ENCODE measurements at regions not wholly inside any gene's neighbourhood (a gene's known extent, or its start where the extent isn't known, plus 50 kb on each side); places are given as distances from the start of the nearest gene placed in this dataset.

GRCh38 chr6:155647354-155647753, 191.7 kb upstream of the NOX3 start:
- Histone ChIP-seq H3K27ac (ENCODE audit: control insufficient read depth, insufficient read depth, low read length) (no peak overlapping the region), H3K4me3 (ENCODE audit: control insufficient read depth in 2 of 3, extremely low read depth in 1 of 3, insufficient read depth in 2 of 3, low read depth in 1 of 3, low read length in 3 of 3) (no peak overlapping the region), H3K9me1 (ENCODE audit: control insufficient read depth, extremely low read depth, insufficient read depth, low read length) (no peaks in the 10 kb centered on the region), H3K27me3 (ENCODE audit: control insufficient read depth, extremely low read depth, insufficient read depth, low read length) (no peaks in the 10 kb centered on the region), H4K20me1 (ENCODE audit: control insufficient read depth, extremely low read depth, insufficient read depth, low read length) (no peaks in the 10 kb centered on the region), H3K79me2 (ENCODE audit: control insufficient read depth, insufficient read depth, low read length) (no peaks in the 10 kb centered on the region), H3K9me3 (ENCODE audit: control insufficient read depth, low read depth, low read length) (no peaks in the 10 kb centered on the region), H3K9ac (ENCODE audit: control insufficient read depth, extremely low read depth, insufficient read depth, low read length) (no peak overlapping the region), H3K4me1 (ENCODE audit: control insufficient read depth, extremely low read depth, insufficient read depth, low read length) (no peaks in the 10 kb centered on the region), H3K36me3 (ENCODE audit: control insufficient read depth in 2 of 2, extremely low read depth in 1 of 2, insufficient read depth in 2 of 2, low read length in 2 of 2) (no peaks in the 10 kb centered on the region), H2AFZ (ENCODE audit: control insufficient read depth, low read length) (peak overlapping the region; percentile 30), H3K4me2 (ENCODE audit: control insufficient read depth, extremely low read depth, insufficient read depth, low read depth, low read length) (no peak overlapping the region)
- DNase-seq (ENCODE audit: low read depth, low spot score) (no peak), FAIRE-seq (no peak)
- TF ChIP-seq CTCF (optimal IDR thresholded peaks at IDR 0.05 in 1 of 3, IDR thresholded peaks at IDR 0.05 in 1 of 3, conservative IDR thresholded peaks at IDR 0.05 in 1 of 3; ENCODE audit: extremely low read depth in 1 of 3, insufficient read depth in 2 of 3, low read length in 3 of 3), result no peak
- TF ChIP-seq EZH2 (IDR thresholded peaks at IDR 0.05; ENCODE audit: low read length), result no peak
- dilution Hi-C loops (cut with MboI; ENCODE audit: extremely low pct_ligation_motif_present, low sequenced_read_pairs), result no loop called here

GRCh38 chr6:155646443-155646842, 190.8 kb upstream of the NOX3 start:
- peak overlapping the region; percentile 10 for H2AFZ ChIP-seq (ENCODE audit: control insufficient read depth, low read length)

More at GRCh38 chr6:155646443-155646842, 190.8 kb upstream of the NOX3 start:
- Histone ChIP-seq H3K9me1 (ENCODE audit: control insufficient read depth, extremely low read depth, insufficient read depth, low read length) (no peaks in the 10 kb centered on the region), H3K4me2 (ENCODE audit: control insufficient read depth, extremely low read depth, insufficient read depth, low read depth, low read length) (no peak overlapping the region), H3K27ac (ENCODE audit: control insufficient read depth, insufficient read depth, low read length) (no peak overlapping the region), H3K27me3 (ENCODE audit: control insufficient read depth, extremely low read depth, insufficient read depth, low read length) (no peaks in the 10 kb centered on the region), H3K36me3 (ENCODE audit: control insufficient read depth in 2 of 2, extremely low read depth in 1 of 2, insufficient read depth in 2 of 2, low read length in 2 of 2) (no peaks in the 10 kb centered on the region), H3K79me2 (ENCODE audit: control insufficient read depth, insufficient read depth, low read length) (no peaks in the 10 kb centered on the region), H3K9ac (ENCODE audit: control insufficient read depth, extremely low read depth, insufficient read depth, low read length) (no peak overlapping the region), H3K4me1 (ENCODE audit: control insufficient read depth, extremely low read depth, insufficient read depth, low read length) (no peaks in the 10 kb centered on the region), H3K9me3 (ENCODE audit: control insufficient read depth, low read depth, low read length) (no peaks in the 10 kb centered on the region), H4K20me1 (ENCODE audit: control insufficient read depth, extremely low read depth, insufficient read depth, low read length) (no peaks in the 10 kb centered on the region), H3K4me3 (ENCODE audit: control insufficient read depth in 2 of 3, extremely low read depth in 1 of 3, insufficient read depth in 2 of 3, low read depth in 1 of 3, low read length in 3 of 3) (no peak overlapping the region)
- dilution Hi-C loops (cut with MboI; ENCODE audit: extremely low pct_ligation_motif_present, low sequenced_read_pairs), result no loop called here
- TF ChIP-seq CTCF (optimal IDR thresholded peaks at IDR 0.05 in 1 of 3, IDR thresholded peaks at IDR 0.05 in 1 of 3, conservative IDR thresholded peaks at IDR 0.05 in 1 of 3; ENCODE audit: extremely low read depth in 1 of 3, insufficient read depth in 2 of 3, low read length in 3 of 3) (no peak), EZH2 (IDR thresholded peaks at IDR 0.05; ENCODE audit: low read length) (no peak)
- no peak for DNase-seq (ENCODE audit: low read depth, low spot score)
- no peak for FAIRE-seq

Measured in keratinocyte (primary cell).